NCI-H1048 (cell line): ENCODE measurements at regions not wholly inside any gene's neighbourhood (a gene's known extent, or its start where the extent isn't known, plus 50 kb on each side); places are given as distances from the start of the nearest gene placed in this dataset.
"Not testable (repeated sequence)": the region's sequence is repeated elsewhere in the genome, so short reads cannot be mapped to it uniquely, and the experiment has no call there.

Source experiments
- DNase-seq: peaks from one replicate; lab custom pipeline; 2025; lab: John Stamatoyannopoulos, UW

DNA sequence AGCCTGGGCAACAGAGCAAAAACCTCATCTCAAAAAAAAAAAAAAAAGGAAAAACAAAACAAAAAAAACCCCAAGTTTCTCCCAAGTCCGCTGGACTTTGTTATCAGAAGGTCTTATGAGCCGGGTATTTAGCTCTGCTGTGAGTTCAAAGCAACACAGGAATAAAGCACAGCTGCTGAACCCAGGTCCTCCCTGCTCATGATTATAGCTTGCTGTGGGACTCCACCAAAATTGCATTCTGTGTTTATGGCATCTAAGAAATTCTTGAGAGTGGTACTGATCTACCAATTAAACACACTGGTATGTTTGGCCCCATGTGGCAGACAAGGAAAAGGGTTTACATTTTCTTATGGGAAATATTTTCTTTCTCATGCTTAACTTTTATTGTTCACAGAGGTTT, 93.6 kb upstream of the NEDD9 start:
- no peak for DNase-seq

DNA sequence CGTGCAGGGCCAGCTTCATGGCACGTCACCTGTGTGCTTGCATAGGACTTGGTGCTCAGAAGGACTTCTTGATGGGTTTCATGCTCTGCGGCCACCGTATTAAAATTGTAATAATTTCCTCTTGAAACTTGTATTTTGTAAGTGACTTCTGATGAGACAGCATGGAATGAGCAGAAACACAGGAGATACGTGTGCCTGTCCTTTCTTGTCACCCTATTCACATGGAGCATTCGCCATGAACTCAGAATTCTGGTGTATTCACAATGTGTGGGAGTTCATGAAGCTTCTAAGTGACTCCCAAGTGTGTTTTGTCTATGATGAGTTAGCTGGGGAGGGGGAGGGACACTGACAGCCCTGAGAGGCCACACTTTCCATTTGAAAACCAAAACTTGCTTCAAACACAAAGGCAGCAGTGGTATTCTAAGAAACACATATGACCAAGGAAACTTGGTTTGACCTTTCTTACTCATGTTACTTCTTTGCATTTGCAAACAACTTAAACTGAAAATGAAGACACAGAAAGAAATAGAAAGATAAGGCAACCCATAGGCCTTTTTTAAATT, 92.1 kb upstream of the NEDD9 start:
- no peak for DNase-seq

DNA sequence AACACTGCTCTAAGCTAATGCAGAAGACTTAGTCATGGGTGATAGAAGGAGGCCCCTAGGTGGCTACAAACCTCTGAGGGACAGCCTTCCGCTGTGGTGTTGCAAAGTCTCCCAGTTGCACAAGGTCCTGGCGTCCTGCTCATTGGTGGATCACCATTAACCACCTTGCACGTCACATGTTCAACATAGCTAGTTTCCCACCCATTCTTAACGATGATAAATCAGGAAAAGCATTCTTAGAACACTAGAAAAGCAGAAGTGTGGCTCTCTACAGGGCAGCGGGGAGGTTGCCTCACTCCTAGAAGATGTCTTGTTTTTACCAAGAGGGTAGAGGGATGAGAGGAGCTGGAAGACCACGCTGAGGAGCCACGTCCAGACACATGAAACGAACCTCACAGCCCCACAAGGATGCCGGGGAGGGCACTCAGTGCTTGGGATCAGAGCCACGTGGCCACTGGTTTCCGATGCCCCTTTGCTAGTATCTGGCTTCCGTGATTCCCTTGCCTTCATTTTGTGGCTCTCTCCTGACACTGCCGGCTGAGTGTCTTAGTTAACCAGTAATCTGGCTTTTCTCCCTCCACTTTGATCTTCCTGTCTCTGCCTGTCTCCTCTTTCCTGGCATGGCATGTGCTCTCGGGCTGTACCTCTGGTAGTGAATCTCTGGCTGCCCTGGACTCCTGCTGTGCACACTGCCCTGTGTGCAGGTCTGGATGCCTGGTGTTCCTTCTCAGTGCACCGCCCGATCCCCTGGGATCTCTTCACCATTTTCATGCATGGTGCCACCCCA, 91.4 kb upstream of the NEDD9 start:
- no peak for DNase-seq

DNA sequence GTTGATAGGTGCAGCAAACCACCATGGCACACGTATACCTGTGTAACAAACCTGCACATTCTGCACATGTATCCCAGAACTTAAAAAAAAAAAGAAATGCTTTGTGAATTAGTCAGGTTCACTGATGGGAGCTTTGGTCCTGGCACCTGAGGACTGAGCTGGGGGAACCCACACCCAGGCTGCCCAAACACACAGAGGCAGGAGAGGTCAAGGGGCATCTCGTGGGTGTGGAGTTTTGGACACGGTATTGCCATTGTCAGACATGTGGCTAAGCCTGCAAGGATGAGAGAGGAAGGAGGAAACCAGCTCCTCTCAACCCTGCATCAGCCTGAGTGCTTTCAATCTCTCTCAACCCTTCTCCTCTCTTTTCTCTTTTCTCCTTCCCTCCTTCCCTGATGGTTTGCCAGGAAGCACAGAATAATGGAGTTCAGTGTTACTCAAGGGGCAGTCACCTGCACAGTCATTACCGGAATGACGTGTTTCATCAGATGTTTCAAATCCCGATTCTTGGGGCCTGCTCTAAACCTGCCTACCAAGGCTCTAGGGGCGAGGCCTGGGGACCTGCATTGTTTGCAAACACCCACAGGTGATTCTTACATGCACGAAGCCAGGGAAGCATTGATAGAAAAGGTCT, 89.9 kb upstream of the NEDD9 start:
- no peak for DNase-seq

DNA sequence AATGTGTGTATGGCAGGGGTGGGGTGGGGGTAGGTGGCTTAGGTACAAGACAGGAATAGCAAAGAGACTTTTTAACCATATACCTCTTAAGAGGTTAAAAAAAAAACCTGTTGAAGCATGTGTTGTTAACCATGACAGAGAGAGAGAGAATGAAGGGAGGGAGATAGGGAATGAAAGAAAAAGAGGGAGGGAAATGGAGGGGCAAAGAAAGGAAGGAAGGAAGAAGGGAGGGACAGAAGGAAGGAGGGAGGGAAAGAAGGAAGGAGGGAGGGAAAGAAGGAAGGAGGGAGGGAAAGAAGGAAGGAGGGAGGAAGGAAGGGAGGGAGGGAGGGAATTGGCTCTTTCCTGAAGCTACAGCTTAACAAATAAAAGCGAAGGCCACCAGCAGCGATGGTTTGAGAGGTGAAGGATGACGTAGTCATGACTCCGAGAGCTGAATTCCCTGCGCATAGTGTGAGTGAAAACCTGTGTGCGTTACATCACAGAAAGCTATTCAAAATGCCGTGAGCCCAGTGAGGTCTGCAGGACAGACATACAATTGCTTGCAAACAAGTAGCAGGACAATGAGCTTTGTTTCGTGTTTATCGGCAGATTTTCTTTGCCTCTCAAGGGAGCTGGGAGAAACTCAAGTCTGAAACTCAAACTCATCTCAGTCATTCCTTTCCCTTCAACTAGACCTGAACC, 88.6 kb upstream of the NEDD9 start:
- DNase-seq = no peak

DNA sequence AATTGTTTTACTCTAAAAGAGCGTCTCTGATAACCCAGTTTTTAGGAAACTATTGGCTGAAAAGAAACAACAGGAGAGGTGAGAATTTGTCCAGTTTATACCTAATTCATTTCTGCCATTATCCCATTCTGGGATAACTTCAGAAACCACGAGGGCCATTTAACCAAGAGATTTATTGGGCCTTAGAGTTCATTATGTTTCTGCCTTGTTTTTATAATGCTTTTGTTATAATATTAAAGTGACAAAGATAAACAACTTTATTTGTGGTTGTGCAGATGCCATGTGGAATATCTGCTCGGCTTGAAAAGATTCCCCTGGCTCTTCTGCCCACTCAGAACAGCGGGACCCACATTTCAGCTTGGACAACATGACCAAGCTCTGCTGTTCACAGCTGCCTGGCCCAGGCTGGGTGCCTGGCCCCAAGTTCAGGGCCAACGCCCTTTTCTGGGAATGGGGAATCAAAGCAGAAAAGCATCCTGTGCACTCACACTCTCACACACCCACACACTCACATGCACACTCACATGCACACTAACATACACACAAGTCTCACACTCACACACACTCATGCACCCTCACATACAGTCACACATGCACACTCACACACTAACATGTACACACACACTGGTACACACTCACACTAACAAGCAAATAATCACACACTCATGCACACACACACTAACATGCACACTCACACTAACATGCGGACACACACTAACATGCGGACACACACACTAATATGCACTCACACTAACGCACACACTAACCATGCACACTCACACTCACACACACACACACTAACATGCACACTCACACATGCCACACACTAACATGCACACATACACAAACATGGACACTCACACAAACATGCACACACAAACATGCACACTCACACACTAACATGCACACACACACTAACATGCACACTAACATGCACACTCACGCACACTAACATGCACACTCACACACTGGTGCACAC, 86.7 kb upstream of the NEDD9 start:
- no peak for DNase-seq

DNA sequence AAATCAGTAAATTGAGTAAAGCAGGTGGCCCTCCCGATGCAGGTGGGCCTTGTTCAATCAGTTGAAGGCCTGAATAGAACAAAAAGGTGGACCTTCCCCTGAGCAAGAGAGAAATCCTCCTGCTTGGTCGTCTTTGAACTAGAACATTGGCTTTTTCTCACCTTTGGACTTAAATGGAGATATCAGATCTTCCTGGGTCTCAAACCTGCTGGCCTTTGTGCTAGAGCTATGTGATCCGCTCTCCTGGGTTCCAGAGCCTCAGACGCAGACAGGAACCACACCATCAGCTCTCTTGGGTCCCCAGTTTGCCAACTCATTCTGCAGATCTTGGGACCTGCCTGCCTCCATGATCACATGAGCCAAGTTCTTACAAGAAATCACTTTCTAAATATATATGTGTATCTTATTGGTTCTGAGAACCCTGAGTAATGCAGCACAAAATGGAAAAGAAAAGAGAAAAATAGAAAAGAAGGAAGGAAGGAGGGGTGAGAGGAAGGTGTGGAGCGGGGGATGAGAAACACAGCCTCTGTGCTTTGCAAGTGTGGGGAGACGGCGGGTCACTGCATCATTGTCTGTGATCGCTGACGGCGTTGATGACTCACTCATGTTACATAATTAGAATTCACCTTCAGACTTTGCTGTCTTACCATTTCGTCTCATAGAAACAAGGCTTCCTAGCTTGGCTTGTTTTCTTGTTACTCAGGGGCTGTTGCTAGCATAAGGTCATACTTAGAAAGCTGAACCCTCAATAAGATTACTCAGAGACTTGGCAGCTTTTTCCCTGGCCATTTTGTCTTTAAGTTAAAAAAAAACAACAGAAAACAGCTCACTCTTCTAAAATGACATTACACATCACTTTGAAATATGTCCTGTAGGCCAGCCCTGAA, 85.7 kb upstream of the NEDD9 start:
- DNase-seq = no peak

DNA sequence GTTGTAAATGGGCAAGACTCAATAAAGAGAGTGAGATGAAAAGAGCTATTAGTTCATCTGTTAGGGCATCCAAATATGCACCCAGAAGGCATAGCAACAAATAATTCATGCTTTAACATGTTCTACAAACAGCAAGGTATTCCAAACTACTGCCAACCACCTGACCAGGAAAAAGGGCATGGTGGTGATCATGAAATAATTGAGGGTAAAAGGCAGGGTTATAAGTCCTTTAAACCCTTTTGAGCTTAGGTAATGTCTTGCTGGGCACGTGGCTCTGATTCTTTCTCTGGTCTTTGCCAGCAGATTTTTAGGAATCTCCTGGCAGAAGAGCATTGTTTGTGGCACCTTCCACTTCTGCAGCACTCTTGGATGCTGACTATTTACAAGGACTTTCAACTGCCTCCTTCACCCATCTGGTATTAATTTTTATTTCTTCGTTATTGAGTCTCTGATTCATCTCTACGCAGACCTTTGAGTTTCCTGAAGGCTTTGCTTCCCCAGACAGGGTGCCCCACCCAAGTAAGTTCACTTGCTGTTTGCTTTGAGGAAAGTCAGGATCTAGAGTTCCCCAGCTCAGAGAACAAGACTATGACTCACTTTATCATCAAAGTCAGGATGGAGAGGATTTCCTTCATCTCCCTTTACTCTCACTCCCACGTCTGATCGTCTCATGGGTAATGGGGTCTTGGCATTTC, 83.4 kb upstream of the NEDD9 start:
- DNase-seq = no peak

DNA sequence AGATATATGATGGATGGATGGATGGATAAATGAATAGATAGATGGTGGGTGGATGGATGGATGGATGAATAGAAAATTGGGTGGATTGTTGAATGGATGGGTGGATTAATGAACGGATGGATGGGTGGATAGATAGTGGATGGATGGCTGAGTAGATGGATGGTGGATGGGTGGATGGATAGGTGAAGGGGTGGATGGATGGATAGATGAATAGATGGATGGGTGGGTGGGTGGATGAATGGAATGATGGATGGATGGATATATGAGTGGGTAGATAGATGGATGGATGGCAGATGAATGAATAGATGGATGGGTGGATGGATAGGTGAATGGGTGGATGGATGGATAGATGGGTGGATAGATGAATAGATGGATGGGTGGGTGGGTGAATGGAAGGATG, 80.7 kb upstream of the NEDD9 start:
- DNase-seq = no peak

DNA sequence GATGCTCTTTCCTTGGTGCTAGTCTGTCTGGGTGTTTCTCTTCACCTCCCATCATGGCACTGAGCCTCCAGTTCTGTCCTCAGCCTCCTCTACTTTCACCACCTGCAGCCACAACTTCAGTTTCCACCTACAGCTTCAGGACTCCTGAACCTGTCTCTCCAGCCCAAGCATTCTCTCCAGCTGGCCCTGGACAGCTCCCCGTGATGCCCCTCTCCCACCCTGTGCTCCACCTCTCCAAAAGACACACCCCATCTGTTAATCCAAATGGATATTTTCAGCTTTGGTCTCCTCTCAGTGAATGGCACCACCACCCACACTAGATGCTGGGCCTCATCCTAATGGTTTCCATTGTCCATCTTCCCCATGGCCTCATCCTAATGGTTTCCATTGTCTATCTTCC, 79.5 kb upstream of the NEDD9 start:
- DNase-seq = no peak

DNA sequence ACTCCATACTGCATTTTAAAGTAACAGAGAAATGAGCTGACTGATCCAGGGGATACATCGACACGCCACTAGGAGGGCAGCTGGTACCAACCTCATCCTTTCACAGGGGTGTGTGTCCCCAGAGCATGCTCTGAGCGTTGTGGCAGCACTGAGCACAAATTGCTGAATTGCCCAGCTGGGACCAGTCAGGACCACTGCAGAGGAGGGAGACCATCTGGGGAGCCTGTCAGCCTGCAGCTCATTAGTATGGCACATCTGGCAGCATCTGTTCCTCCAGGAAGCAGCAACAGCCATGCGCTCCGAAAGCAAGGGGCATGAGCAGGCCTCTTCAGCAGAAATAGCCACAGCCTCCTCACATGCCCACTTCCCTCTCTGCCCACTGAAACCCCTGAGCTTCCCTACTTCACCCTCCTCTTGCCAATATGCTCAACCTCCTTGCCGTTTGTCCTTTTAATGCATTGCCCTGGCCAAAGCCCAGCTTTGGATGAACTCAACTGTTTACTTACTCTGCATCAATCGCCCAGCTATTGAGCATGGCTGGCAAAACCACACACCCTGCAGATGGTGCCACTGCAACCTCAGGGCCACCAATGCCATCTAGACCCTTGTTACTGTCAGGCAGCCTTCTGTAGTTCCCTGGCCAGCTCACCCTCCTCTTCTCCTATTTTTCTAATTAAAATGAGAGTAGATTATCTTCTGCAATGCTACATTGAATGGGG, 77.6 kb upstream of the NEDD9 start:
- DNase-seq = no peak

DNA sequence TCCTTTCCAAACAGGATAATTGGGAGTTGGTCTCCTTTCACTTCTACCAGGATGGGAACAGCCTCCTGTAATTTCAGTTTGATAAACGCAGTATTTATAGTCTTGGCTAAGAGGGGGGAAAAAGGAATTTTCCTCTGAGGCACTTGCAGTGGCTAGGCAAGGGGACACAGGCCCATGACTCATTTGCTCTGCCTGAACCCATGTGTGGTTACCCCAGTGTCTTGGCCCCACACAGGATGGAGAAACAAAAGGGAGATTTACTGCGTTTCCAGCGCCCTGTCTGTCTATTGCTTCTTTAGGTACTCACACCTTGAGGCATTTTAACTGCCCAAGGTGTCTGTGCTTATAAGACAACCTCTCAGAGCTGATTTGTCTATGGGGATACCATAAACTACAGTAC, 74.8 kb upstream of the NEDD9 start:
- no peak for DNase-seq

DNA sequence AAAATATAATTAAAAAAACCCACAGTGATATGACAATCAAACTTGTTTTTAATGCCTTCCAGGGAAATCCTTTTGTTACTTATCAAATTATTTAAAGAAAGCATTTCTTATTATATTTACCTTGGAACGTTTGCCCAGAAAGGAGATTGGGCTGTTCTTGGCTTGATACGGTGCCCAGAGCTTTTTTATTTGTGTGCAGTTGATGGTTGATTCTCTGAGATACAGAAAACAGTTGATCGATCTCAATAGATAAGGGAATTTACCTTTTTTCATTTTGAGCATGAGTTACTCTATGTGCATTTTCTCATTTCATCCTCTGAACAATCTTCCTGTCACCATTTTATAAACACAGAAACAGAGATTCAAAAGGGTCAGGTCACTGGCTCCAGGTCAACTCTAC, 72.5 kb upstream of the NEDD9 start:
- no peak for DNase-seq

DNA sequence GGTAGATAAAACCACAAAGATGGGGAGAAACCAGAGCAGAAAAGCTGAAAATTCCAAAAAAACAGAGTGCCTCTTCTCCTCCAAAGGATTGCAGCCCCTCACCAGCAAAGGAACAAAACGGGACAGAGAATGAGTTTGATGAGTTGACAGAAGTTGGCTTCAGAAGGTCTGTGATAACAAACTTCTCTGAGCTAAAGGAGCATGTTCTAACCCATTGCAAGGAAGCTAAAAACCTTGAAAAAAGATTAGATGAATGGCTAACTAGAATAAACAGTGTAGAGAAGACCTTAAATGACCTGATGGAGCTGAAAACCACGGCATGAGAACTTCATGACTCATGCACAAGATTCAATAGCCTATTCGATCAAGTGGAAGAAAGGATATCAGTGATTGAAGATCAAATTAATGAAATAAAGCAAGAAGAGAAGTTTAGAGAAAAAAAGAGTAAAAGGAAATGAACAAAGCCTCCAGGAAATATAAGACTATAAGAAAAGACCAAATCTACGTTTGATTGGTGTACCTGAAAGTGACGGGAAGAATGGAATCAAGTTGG, 67.5 kb upstream of the NEDD9 start:
- DNase-seq = not testable (repeated sequence)

DNA sequence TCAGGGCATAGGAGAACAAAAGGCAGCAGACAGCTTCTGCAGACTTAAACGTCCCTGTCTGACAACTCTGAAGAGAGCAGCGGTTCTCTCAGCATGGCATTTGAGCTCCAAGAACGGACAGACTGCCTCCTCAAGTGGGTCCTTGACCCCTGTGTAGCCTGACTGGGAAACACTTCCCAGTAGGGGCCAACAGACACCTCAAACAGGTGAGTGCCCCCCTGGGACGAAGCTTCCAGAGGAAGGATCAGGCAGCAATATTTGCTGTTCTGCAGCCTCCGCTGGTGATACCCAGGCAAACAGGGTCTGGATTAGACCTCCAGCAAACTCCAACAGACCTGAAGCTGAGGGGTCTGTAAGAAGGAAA, 66.9 kb upstream of the NEDD9 start:
- DNase-seq = not testable (repeated sequence)

DNA sequence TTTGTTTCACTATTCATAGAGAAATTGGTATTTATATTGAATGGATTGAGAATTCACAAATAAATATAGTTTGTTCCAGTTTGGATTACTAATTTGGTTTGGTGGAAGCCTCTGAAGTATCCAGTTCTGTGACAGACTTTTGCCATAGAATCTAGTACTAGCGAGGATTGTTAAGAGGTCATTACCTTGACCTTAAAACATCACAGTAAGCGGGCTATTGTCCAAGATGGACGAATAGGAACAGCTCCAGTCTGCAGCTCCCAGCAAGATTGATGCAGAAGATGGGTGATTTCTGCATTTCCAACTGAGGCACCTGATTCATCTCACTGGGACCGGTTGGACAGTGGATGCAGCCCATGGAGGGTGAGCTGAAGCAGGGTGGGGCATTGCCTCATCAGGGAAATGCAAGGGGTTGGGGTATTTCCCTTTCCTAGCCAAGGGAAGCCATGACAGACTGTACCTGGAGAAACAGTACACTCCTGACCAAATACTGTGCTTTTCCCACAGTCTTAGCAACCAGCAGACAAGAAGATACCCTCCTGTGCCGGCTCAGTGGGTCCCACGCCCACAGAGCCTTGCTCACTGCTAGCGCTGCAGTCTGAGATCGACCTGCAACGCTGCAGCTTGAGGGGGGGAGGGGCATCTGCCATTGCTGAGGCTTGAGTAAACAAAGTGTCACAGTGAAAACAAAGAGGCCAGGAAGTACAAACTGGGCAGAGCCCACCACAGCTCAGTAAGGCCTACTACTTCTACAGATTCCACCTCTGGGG, 66.4 kb upstream of the NEDD9 start:
- no peak for DNase-seq

DNA sequence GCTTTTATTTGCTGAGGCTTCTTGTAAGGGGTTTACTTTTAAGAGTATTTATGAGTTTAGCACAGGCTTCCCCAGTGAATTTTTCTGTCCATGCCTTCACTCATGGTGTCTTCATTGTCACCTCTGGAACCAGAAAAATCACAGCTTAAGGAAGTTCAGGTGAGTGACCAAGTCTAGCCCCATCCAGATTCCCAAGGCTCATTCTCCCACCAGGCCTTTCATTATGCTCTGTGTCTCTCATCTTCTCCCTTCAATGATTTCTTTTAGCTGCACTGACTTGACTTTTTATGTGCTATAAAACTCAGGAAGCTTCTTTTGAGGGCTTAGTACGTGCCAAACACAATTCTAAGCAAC, 64.9 kb upstream of the NEDD9 start:
- DNase-seq = no peak
